Panc1 (cell line): ENCODE measurements at regions not wholly inside any gene's neighbourhood (a gene's known extent, or its start where the extent isn't known, plus 50 kb on each side); places are given as distances from the start of the nearest gene placed in this dataset.

Experiments used
- ATAC-seq: fragments of 200-7000 bp; cut with Tn5 transposase; 2 replicates; pipeline ENCODE4 v1.9.1; 2020; ENCODE audit warnings: mild to moderate bottlenecking, moderate library complexity
- BruUV-seq: library from RNA; stranded (reverse); fragments of 400-500 nt; replicated peaks from 2 replicates; lab custom pipeline; 2021; lab: Mats Ljungman, UMichigan
- CTCF ChIA-PET: fragments of 300-600 bp; sonication (Branson Sonifier 250); formaldehyde crosslinking; loops from one replicate; lab custom pipeline; 2022; ENCODE audit warnings: antibody characterized with exemption; lab: Charles Lee
- POLR2A ChIA-PET: fragments of 300-600 bp; sonication (Branson Sonifier 250); formaldehyde crosslinking; loops from one replicate; lab custom pipeline; 2022; ENCODE audit warnings: antibody characterized with exemption; lab: Charles Lee
- DNase-seq: peaks from one replicate; pipeline ENCODE4 v3.0.0-alpha.2; 2010; ENCODE audit warnings: low read depth, low spot score
- H3K27ac ChIP-seq: 2 replicates; pipeline ENCODE4 v1.5.1; 2011; ENCODE audit warnings: mild to moderate bottlenecking, low read length, inconsistent platforms
- H3K27me3 ChIP-seq: fragments of 200-500 bp; sonication (Bioruptor generic); 2 replicates; pipeline ENCODE4 v1.6.0; 2014; ENCODE audit warnings: low read length, inconsistent platforms; ENCODE audit not compliant: control insufficient read depth, insufficient read depth
- H3K36me3 ChIP-seq: fragments of 200-500 bp; sonication (Bioruptor generic); 2 replicates; pipeline ENCODE4 v1.5.1; 2014; ENCODE audit warnings: inconsistent platforms, mild to moderate bottlenecking, low read length, moderate library complexity; ENCODE audit not compliant: control insufficient read depth, insufficient read depth
- H3K4me1 ChIP-seq: 2 replicates; pipeline ENCODE4 v1.5.1; 2011; ENCODE audit warnings: inconsistent platforms, mild to moderate bottlenecking, low read length, moderate library complexity; ENCODE audit not compliant: control insufficient read depth, insufficient read depth
- H3K4me3 ChIP-seq, 2 experiments: 2 replicates each; pipeline ENCODE4 v1.5.1; 2011 to 2012; ENCODE audit warnings: low read depth in 2 of 2, low read length in 2 of 2, mild to moderate bottlenecking in 2 of 2, inconsistent platforms in 1 of 2, moderate library complexity in 1 of 2
- H3K9me3 ChIP-seq: fragments of 200-500 bp; sonication (Bioruptor generic); 2 replicates; pipeline ENCODE4 v1.5.1; 2014; ENCODE audit warnings: low read depth, mild to moderate bottlenecking, inconsistent platforms, low read length, moderate library complexity; ENCODE audit not compliant: control insufficient read depth, insufficient read depth
- CTCF ChIP-seq: fragments of 450-650 bp; IDR thresholded peaks from 2 replicates; pipeline ENCODE4 v1.5.1; 2017; ENCODE audit warnings: mild to moderate bottlenecking
- POLR2AphosphoS5 ChIP-seq: IDR thresholded peaks from 2 replicates; pipeline ENCODE4 v1.6.1; 2012; ENCODE audit warnings: mild to moderate bottlenecking, low read depth, low read length, moderate library complexity
- REST ChIP-seq, 2 experiments: IDR thresholded peaks; 2 replicates each; pipeline ENCODE4 v1.6.1; 2011 to 2012; ENCODE audit warnings: low read depth in 2 of 2, control low read depth in 1 of 2, low read length in 1 of 2, mild to moderate bottlenecking in 1 of 2, moderate library complexity in 1 of 2; ENCODE audit not compliant: insufficient read depth in 1 of 2
- SIN3A ChIP-seq: IDR thresholded peaks from 2 replicates; pipeline ENCODE4 v1.6.1; 2012; ENCODE audit warnings: low read depth, mild to moderate bottlenecking, low read length, moderate library complexity, borderline replicate concordance; ENCODE audit not compliant: insufficient read depth
- TCF7L2 ChIP-seq: IDR thresholded peaks from 2 replicates; pipeline ENCODE4 v1.6.1; 2011; ENCODE audit warnings: mild to moderate bottlenecking, low read depth, low read length, inconsistent platforms
- in situ Hi-C: cut with HindIII; loops from 2 replicates; pipeline ENCODE4 v1.10.0; 2016; ENCODE audit warnings: low sequenced_read_pairs, low pct_unique_long_range_greater_than_20kb
- intact Hi-C: fragments of 100-400 bp; cut with micrococcal nuclease; formaldehyde crosslinking; loops from one replicate; pipeline ENCODE4 v1.10.0; 2022; ENCODE audit not compliant: unreplicated experiment

GRCh38 chr18:60196836-60197606 lies 175.6 kb downstream of the MC4R start:
- ChIA-PET CTCF (no interaction called here), POLR2A (no interaction called here)
- DNase-seq, result no peak
- H3K9me3 ChIP-seq, result no peaks in the 10 kb centered on the region
- no peaks in the 10 kb centered on the region for H3K36me3 ChIP-seq
- intact Hi-C loops, result no loop called here
- BruUV-seq, result no TSS peak
- ATAC-seq, result no peak
- H3K4me1 ChIP-seq, result no peaks in the 10 kb centered on the region
- H3K27me3 ChIP-seq, result no peaks in the 10 kb centered on the region
- in situ Hi-C loops, result no loop called here
- H3K4me3 ChIP-seq, result no peak overlapping the region
- H3K27ac ChIP-seq, result no peak overlapping the region
- TF ChIP-seq SIN3A (no peak), CTCF (no peak), TCF7L2 (no peak), POLR2AphosphoS5 (no peak), REST (IDR thresholded peaks at IDR 0.05; ENCODE audit: insufficient read depth in 1 of 2, low read depth in 2 of 2, low read length in 1 of 2) (no peak)

- DNase-seq, result no peak
- ChIA-PET CTCF (no interaction called here), POLR2A (no interaction called here)
- no peaks in the 10 kb centered on the region for H3K36me3 ChIP-seq
- H3K27me3 ChIP-seq, result no peaks in the 10 kb centered on the region
- no peak overlapping the region for H3K4me3 ChIP-seq
- BruUV-seq, result no TSS peak
- in situ Hi-C loops (no loop called here), intact Hi-C loops (no loop called here)
- no peak for ATAC-seq
- H3K9me3 ChIP-seq, result no peaks in the 10 kb centered on the region
- no peak for TF ChIP-seq REST (IDR thresholded peaks at IDR 0.05; ENCODE audit: insufficient read depth in 1 of 2, low read depth in 2 of 2, low read length in 1 of 2)
- no peak for TF ChIP-seq SIN3A
- TF ChIP-seq POLR2AphosphoS5, result no peak
- no peak for TF ChIP-seq CTCF
- TF ChIP-seq TCF7L2, result no peak
- no peak overlapping the region for H3K27ac ChIP-seq
- no peaks in the 10 kb centered on the region for H3K4me1 ChIP-seq
Observed at GRCh38 chr18:60193780-60194179, 178.8 kb downstream of the MC4R start.
